B cell (primary cell): ENCODE measurements at regions not wholly inside any gene's neighbourhood (a gene's known extent, or its start where the extent isn't known, plus 50 kb on each side); places are given as distances from the start of the nearest gene placed in this dataset.

Source experiments
- ATAC-seq: fragments of 200-7000 bp; cut with Tn5 transposase; one replicate; pipeline ENCODE4 v1.10.0; 2021; ENCODE audit warnings: low read depth, mild to moderate bottlenecking, moderate number of reproducible peaks, moderate library complexity
- CTCF ChIA-PET: fragments of 350-600 bp; sonication (Branson Sonifier 250); formaldehyde crosslinking; loops from one replicate; lab custom pipeline; 2021; ENCODE audit warnings: antibody characterized with exemption, inconsistent platforms; lab: Charles Lee
- POLR2A ChIA-PET: fragments of 350-600 bp; sonication (Branson Sonifier 250); formaldehyde crosslinking; loops from one replicate; lab custom pipeline; 2021; ENCODE audit warnings: antibody characterized with exemption; lab: Charles Lee
- DNase-seq: peaks from one replicate; pipeline ENCODE4 v3.0.0; 2013
- H2AFZ ChIP-seq: 2 replicates; pipeline ENCODE4 v1.6.1; 2012; ENCODE audit warnings: mild to moderate bottlenecking, low read depth, low read length; ENCODE audit not compliant: insufficient read depth, poor library complexity, severe bottlenecking
- H3K27ac ChIP-seq, 2 donors: 1 replicate in 1 of 2; 2 replicates in 1 of 2; pipeline ENCODE4 v1.5.1; 2012 to 2013; ENCODE audit warnings: low read length in 2 of 2, mild to moderate bottlenecking in 2 of 2, moderate library complexity in 1 of 2
- H3K27me3 ChIP-seq, 4 experiments: fragments of 200-600 bp in 1 of 4; sonication (generic) in 1 of 4; replicated peaks in 1 of 4; 1 replicate in 2 of 4; 2 replicates in 2 of 4; pipeline versions ENCODE4 v1.6.1 to v1.7.0; 2013 to 2016; ENCODE audit warnings: low read length in 3 of 4, mild to moderate bottlenecking in 2 of 4, mixed read lengths in 1 of 4, moderate library complexity in 1 of 4; ENCODE audit not compliant: insufficient read depth in 4 of 4, control insufficient read depth in 3 of 4; ENCODE audit errors: control extremely low read depth in 1 of 4
- H3K36me3 ChIP-seq, 2 experiments: replicated peaks in 1 of 2; 1 replicate in 1 of 2; 2 replicates in 1 of 2; pipeline versions ENCODE4 v1.6.1 to v1.7.1; 2013; ENCODE audit warnings: low read length in 1 of 2; ENCODE audit not compliant: insufficient read depth in 2 of 2, control insufficient read depth in 1 of 2; ENCODE audit errors: control extremely low read depth in 1 of 2, extremely low read depth in 1 of 2
- H3K4me1 ChIP-seq, 2 donors: fragments of 200-600 bp in 1 of 2; sonication (generic) in 1 of 2; 1 replicate in 1 of 2; 2 replicates in 1 of 2; pipeline versions ENCODE4 v1.5.1 to v1.6.1; 2013 to 2017; ENCODE audit warnings: low read length in 2 of 2; ENCODE audit not compliant: control insufficient read depth in 2 of 2, insufficient read depth in 2 of 2
- H3K4me2 ChIP-seq: replicated peaks from 2 replicates; pipeline ENCODE3; 2012; ENCODE audit warnings: mild to moderate bottlenecking, low read depth, low read length; ENCODE audit not compliant: poor library complexity, severe bottlenecking
- H3K4me3 ChIP-seq, 5 experiments: fragments of 200-600 bp in 1 of 5; sonication (generic) in 1 of 5; 1 replicate in 3 of 5; 2 replicates in 2 of 5; pipeline versions ENCODE4 v1.5.1 to v1.7.0; 2011 to 2016; ENCODE audit warnings: low read length in 4 of 5, mild to moderate bottlenecking in 4 of 5, low read depth in 2 of 5, control low read depth in 1 of 5, moderate library complexity in 1 of 5; ENCODE audit not compliant: insufficient read depth in 1 of 5; ENCODE audit errors: control extremely low read depth in 1 of 5, extremely low read depth in 1 of 5
- H3K79me2 ChIP-seq: fragments of 200-600 bp; sonication (generic); one replicate; pipeline ENCODE4 v1.6.0; 2016; ENCODE audit warnings: low read length; ENCODE audit not compliant: control insufficient read depth, insufficient read depth
- H3K9ac ChIP-seq: fragments of 200-600 bp; sonication (generic); 2 replicates; pipeline ENCODE4 v1.6.1; 2017; ENCODE audit warnings: mild to moderate bottlenecking, low read length, moderate library complexity
- H3K9me3 ChIP-seq, 3 donors: one replicate each; pipeline versions ENCODE4 v1.6.1 to v1.7.1; 2013; ENCODE audit warnings: low read length in 2 of 3; ENCODE audit not compliant: control insufficient read depth in 2 of 3, insufficient read depth in 1 of 3; ENCODE audit errors: control extremely low read depth in 1 of 3
- H4K20me1 ChIP-seq: 2 replicates; pipeline ENCODE4 v1.6.0; 2012; ENCODE audit warnings: mild to moderate bottlenecking, low read length; ENCODE audit not compliant: insufficient read depth, control insufficient read depth, poor library complexity, severe bottlenecking
- H3K27ac Mint-ChIP-seq: one replicate; pipeline ENCODE4 v1.8.0; 2021; ENCODE audit warnings: mixed read lengths
- H3K27me3 Mint-ChIP-seq: one replicate; pipeline ENCODE4 v1.8.0; 2021; ENCODE audit warnings: mixed read lengths
- H3K4me1 Mint-ChIP-seq: one replicate; pipeline ENCODE4 v1.8.0; 2021; ENCODE audit warnings: mixed read lengths
- H3K4me3 Mint-ChIP-seq: one replicate; pipeline ENCODE4 v1.8.0; 2021; ENCODE audit warnings: mixed read lengths
- H3K9me3 Mint-ChIP-seq: one replicate; pipeline ENCODE4 v1.8.0; 2022; ENCODE audit warnings: mixed read lengths; ENCODE audit not compliant: insufficient read depth
- CTCF ChIP-seq: fragments of 200-600 bp; IDR thresholded peaks from one replicate; pipeline ENCODE4 v1.8.0; 2022; ENCODE audit warnings: antibody characterized with exemption, mild to moderate bottlenecking
- EZH2 ChIP-seq: IDR thresholded peaks from 2 replicates; pipeline ENCODE4 v1.6.1; 2012; ENCODE audit warnings: borderline replicate concordance, low read depth, mild to moderate bottlenecking, moderate library complexity, low read length; ENCODE audit not compliant: insufficient read depth, poor library complexity, severe bottlenecking
- WGBS: methylation state at CpG from one replicate; pipeline ENCODE4 v1.1.5; 2013; ENCODE audit warnings: missing lambda C conversion rate; ENCODE audit not compliant: insufficient coverage; 5-methylcytosine and 5-hydroxymethylcytosine counted together
- intact Hi-C: fragments of 100-400 bp; cut with micrococcal nuclease; formaldehyde crosslinking; loops from one replicate; pipeline ENCODE4 v1.10.0; 2022

GRCh38 chr3:31142139-31142538 lies 247.7 kb upstream of the GADL1 start:
- no peaks in the 10 kb centered on the region for H3K4me1 Mint-ChIP-seq
- CTCF ChIA-PET = interaction anchor here (1.5 kb wide), 1 partner anchor 15 kb away, joined by 4 read pairs; no protein-coding TSS in a partner anchor
- TF ChIP-seq CTCF = no peak
- TF ChIP-seq EZH2 = no peak
- intact Hi-C loops = no loop called here
- peaks cover under 1% of the 10 kb centered on the region for H3K27me3 Mint-ChIP-seq
- H3K79me2 ChIP-seq = no peaks in the 10 kb centered on the region
- no peak overlapping the region for H3K4me2 ChIP-seq
- H2AFZ ChIP-seq = no peak overlapping the region
- H4K20me1 ChIP-seq = no peaks in the 10 kb centered on the region
- POLR2A ChIA-PET = no interaction called here
- no peak overlapping the region for H3K4me3 ChIP-seq
- H3K4me3 Mint-ChIP-seq = no peak overlapping the region
- no peaks in the 10 kb centered on the region for H3K36me3 ChIP-seq
- no peaks in the 10 kb centered on the region for H3K9me3 Mint-ChIP-seq
- ATAC-seq (no peak), DNase-seq (no peak)
- no peak overlapping the region for H3K9ac ChIP-seq
- no peak overlapping the region for H3K27ac ChIP-seq
- H3K9me3 ChIP-seq = peaks cover 0 to 3% (median under 1%) of the 10 kb centered on the region in 3 donors
- H3K27ac Mint-ChIP-seq = no peak overlapping the region
- H3K27me3 ChIP-seq = no peaks in the 10 kb centered on the region
- H3K4me1 ChIP-seq = no peaks in the 10 kb centered on the region

- H3K27me3 ChIP-seq = no peaks in the 10 kb centered on the region
- no peaks in the 10 kb centered on the region for H3K4me1 ChIP-seq
- WGBS = 83% methylated on average over 2 of the region's 3 CpGs
- ChIA-PET POLR2A (no interaction called here), CTCF (interaction anchor here (1.5 kb wide), 1 partner anchor 15 kb away, joined by 4 read pairs; no protein-coding TSS in a partner anchor)
- H3K79me2 ChIP-seq = no peaks in the 10 kb centered on the region
- no peak overlapping the region for H3K4me3 ChIP-seq
- ATAC-seq (no peak), DNase-seq (no peak)
- H3K4me1 Mint-ChIP-seq = no peaks in the 10 kb centered on the region
- no peak overlapping the region for H2AFZ ChIP-seq
- TF ChIP-seq CTCF (no peak), EZH2 (no peak)
- H3K9me3 ChIP-seq = peaks cover 2 to 7% (median 4%) of the 10 kb centered on the region in 3 donors
- no peaks in the 10 kb centered on the region for H3K36me3 ChIP-seq
- H3K27ac Mint-ChIP-seq = no peak overlapping the region
- H3K4me2 ChIP-seq = no peak overlapping the region
- H3K4me3 Mint-ChIP-seq = no peak overlapping the region
- no peaks in the 10 kb centered on the region for H3K9me3 Mint-ChIP-seq
- no peaks in the 10 kb centered on the region for H3K27me3 Mint-ChIP-seq
- no peaks in the 10 kb centered on the region for H4K20me1 ChIP-seq
- H3K9ac ChIP-seq = no peak overlapping the region
- H3K27ac ChIP-seq = no peak overlapping the region
- intact Hi-C loops = no loop called here
Observed at GRCh38 chr3:31142543-31142942, 248.1 kb upstream of the GADL1 start.
